Uterus (tissue), 3 donors: ENCODE measurements at regions not wholly inside any gene's neighbourhood (a gene's known extent, or its start where the extent isn't known, plus 50 kb on each side); places are given as distances from the start of the nearest gene placed in this dataset.

ENCODE experiments used
- DNase-seq, 2 donors: peaks; one replicate each; pipeline ENCODE4 v3.0.0-alpha.2; 2019 to 2020
- H3K27ac ChIP-seq, 2 donors: fragments of 200-600 bp; sonication (generic); 1 replicate in 1 of 2; 2 replicates in 1 of 2; pipeline ENCODE4 v1.5.1; 2016 to 2018
- H3K27me3 ChIP-seq, 2 donors: fragments of 200-600 bp; sonication (generic); one replicate each; pipeline ENCODE4 v1.5.1; 2018 to 2019; ENCODE audit warnings: control low read depth in 1 of 2
- H3K36me3 ChIP-seq, 2 donors: fragments of 200-600 bp; sonication (generic); one replicate each; pipeline ENCODE4 v1.5.1; 2019; ENCODE audit warnings: control low read depth in 1 of 2
- H3K4me1 ChIP-seq, 2 donors: fragments of 200-600 bp; sonication (generic); one replicate each; pipeline ENCODE4 v1.5.1; 2018 to 2019; ENCODE audit warnings: control low read depth in 1 of 2
- H3K4me3 ChIP-seq, 2 donors: fragments of 200-600 bp; sonication (generic); 1 replicate in 1 of 2; 2 replicates in 1 of 2; pipeline ENCODE4 v1.5.1; 2018 to 2019; ENCODE audit warnings: mild to moderate bottlenecking in 1 of 2
- H3K9me3 ChIP-seq, 2 donors: fragments of 200-600 bp; sonication (generic); one replicate each; pipeline ENCODE4 v1.5.1; 2019; ENCODE audit warnings: control low read depth in 1 of 2
- POLR2A ChIP-seq, 2 donors: fragments of 450-650 bp; IDR thresholded peaks; one replicate each; pipeline ENCODE4 v1.6.1; 2016; ENCODE audit warnings: antibody characterized with exemption in 2 of 2, mild to moderate bottlenecking in 1 of 2, moderate library complexity in 1 of 2
- intact Hi-C: fragments of 100-400 bp; cut with DNase I; formaldehyde crosslinking; loops from one replicate; pipeline ENCODE4 v1.15.1; 2023; ENCODE audit warnings: low total_unique reads
- TF ChIP-seq, protein P1 (sequence below), 4 experiments: fragments of 200-600 bp in 2 of 4; fragments of 450-650 bp in 2 of 4; sonication (generic) in 2 of 4; IDR thresholded peaks; one replicate each; pipeline ENCODE4 v1.5.1; 2016 to 2019; ENCODE audit warnings: antibody characterized with exemption in 4 of 4, mild to moderate bottlenecking in 2 of 4, moderate library complexity in 1 of 4
- donor health status: DM: yes; HTN: yes; CAD: no.

DNA sequence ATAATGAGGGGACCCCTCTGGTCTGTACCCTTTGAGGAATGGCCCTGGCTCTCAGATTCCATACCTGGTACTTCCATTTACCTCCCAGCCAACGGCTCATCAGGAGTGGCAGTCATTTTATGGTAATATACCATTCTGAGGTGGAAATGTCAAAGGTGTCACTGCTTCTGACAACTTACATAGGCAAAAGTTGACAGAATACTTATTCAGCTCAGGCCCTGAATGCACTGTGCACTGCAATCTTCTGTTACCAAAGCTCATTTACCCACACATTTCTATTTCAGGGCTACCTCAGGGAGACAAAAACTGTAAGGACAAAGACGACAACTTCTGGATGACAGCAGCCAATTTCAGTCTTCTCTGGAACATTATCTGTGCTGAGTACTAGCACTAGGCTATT lies 212.2 kb upstream of the TMEM260 start:
- Histone ChIP-seq H3K27ac (no peak overlapping the region), H3K36me3 (no peaks in the 10 kb centered on the region), H3K4me3 (no peak overlapping the region), H3K27me3 (no peaks in the 10 kb centered on the region), H3K4me1 (no peaks in the 10 kb centered on the region), H3K9me3 (no peaks in the 10 kb centered on the region)
- intact Hi-C loops: no loop called here
- no peak for TF ChIP-seq POLR2A (IDR thresholded peaks at IDR 0.05)
- DNase-seq: no peak

DNA sequence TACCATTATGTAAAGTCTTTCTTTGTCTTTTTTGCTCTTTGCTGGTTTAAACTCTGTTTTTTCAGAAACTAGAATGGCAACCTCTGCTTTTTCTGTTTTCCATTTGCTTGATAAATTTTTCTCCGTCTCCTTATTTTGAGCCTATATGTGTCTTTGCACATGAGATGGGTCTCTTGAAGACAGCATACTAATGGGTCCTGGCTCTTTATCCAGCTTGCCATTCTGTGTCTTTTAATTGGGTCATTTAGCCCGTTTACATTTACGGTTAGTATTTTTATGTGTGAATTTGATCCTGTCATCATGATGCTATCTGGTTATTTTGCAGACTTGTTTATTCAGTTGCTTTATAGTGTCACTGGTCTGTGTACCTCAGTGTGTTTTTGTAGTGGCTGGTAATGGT lies 207.9 kb upstream of the TMEM260 start:
- H3K4me3 ChIP-seq: no peak overlapping the region
- no peaks in the 10 kb centered on the region for H3K4me1 ChIP-seq
- H3K9me3 ChIP-seq: no peaks in the 10 kb centered on the region
- no peaks in the 10 kb centered on the region for H3K36me3 ChIP-seq
- intact Hi-C loops: no loop called here
- no peak overlapping the region for H3K27ac ChIP-seq
- no peaks in the 10 kb centered on the region for H3K27me3 ChIP-seq
- DNase-seq: no peak
- TF ChIP-seq, protein P1, sequence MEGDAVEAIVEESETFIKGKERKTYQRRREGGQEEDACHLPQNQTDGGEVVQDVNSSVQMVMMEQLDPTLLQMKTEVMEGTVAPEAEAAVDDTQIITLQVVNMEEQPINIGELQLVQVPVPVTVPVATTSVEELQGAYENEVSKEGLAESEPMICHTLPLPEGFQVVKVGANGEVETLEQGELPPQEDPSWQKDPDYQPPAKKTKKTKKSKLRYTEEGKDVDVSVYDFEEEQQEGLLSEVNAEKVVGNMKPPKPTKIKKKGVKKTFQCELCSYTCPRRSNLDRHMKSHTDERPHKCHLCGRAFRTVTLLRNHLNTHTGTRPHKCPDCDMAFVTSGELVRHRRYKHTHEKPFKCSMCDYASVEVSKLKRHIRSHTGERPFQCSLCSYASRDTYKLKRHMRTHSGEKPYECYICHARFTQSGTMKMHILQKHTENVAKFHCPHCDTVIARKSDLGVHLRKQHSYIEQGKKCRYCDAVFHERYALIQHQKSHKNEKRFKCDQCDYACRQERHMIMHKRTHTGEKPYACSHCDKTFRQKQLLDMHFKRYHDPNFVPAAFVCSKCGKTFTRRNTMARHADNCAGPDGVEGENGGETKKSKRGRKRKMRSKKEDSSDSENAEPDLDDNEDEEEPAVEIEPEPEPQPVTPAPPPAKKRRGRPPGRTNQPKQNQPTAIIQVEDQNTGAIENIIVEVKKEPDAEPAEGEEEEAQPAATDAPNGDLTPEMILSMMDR (IDR thresholded peaks at IDR 0.05): no peak
- TF ChIP-seq POLR2A (IDR thresholded peaks at IDR 0.05): no peak

DNA sequence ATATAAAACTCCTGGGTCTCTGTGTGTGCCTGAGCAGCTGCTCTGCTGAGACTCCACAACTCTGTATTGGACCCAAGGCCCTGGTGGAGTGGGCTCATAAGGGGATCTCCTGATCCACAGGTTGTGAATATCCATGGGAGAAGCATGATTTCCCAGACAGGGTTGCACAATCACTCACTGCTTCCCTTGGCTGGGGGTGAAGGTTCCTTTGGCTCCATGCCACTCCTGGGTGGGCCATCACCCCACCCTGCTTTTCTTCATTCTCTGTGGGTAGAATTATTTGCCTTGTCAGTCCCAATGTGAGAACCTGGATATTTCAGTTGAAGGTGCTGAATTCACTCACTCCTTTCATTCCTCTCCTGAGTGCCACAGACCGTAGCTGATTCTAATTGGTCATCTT lies 205.2 kb upstream of the TMEM260 start:
- intact Hi-C loops: no loop called here
- H3K9me3 ChIP-seq: no peaks in the 10 kb centered on the region
- H3K27me3 ChIP-seq: no peaks in the 10 kb centered on the region
- no peak overlapping the region for H3K27ac ChIP-seq
- H3K36me3 ChIP-seq: no peaks in the 10 kb centered on the region
- no peak for DNase-seq
- no peak overlapping the region for H3K4me3 ChIP-seq
- TF ChIP-seq, protein P1 (IDR thresholded peaks at IDR 0.05): no peak
- no peak for TF ChIP-seq POLR2A (IDR thresholded peaks at IDR 0.05)
- H3K4me1 ChIP-seq: no peaks in the 10 kb centered on the region

DNA sequence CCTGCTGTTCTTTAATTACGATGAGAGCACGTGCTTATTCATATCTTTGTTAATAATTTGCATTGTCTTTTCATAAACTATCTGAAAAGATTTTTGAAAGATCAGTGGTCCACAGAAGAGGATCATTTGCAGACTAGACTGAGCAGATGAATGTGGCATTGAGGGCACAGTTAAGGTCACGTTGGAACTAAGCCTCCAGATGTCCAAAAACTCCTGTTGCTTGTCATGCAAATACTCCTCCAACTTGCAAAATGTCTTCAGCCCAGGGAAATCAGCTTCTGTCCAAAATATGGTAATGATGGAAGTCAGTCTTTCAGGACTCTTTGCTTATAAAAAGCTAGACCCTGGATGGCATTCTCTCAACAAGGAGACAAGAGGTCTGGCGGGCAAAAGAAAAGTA lies 201.6 kb upstream of the TMEM260 start:
- Histone ChIP-seq H3K27me3 (no peaks in the 10 kb centered on the region), H3K27ac (no peak overlapping the region), H3K4me3 (no peak overlapping the region), H3K36me3 (no peaks in the 10 kb centered on the region), H3K4me1 (no peaks in the 10 kb centered on the region), H3K9me3 (peaks cover 0 to under 1% of the 10 kb centered on the region in 2 donors)
- no peak for DNase-seq
- intact Hi-C loops: no loop called here
- no peak for TF ChIP-seq POLR2A (IDR thresholded peaks at IDR 0.05)
- TF ChIP-seq, protein P1 (IDR thresholded peaks at IDR 0.05): no peak

DNA sequence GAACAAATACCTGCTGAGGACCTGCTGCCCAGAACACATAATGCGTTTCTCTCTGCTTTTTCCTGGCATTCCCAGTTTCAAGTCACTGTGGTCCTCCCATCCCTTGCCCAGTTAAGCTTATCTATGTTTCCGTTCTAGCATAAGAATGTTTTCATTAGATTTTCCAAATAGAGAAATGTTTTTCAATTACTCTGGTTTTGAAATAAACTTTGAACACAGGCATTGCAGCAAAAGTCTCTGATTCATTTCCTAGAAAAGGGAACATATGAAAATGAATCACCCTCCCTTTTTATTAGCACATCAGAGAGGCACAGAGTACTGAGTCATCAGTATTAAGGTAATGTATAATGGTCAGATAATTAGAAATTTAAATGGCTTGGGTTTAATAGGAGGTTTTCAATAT lies 201.1 kb upstream of the TMEM260 start:
- Histone ChIP-seq H3K27ac (no peak overlapping the region), H3K27me3 (no peaks in the 10 kb centered on the region), H3K9me3 (peaks cover 0 to 5% of the 10 kb centered on the region in 2 donors), H3K36me3 (no peaks in the 10 kb centered on the region), H3K4me3 (no peak overlapping the region), H3K4me1 (no peaks in the 10 kb centered on the region)
- intact Hi-C loops: no loop called here
- no peak for TF ChIP-seq POLR2A (IDR thresholded peaks at IDR 0.05)
- TF ChIP-seq, protein P1 (IDR thresholded peaks at IDR 0.05): no peak
- DNase-seq: no peak

DNA sequence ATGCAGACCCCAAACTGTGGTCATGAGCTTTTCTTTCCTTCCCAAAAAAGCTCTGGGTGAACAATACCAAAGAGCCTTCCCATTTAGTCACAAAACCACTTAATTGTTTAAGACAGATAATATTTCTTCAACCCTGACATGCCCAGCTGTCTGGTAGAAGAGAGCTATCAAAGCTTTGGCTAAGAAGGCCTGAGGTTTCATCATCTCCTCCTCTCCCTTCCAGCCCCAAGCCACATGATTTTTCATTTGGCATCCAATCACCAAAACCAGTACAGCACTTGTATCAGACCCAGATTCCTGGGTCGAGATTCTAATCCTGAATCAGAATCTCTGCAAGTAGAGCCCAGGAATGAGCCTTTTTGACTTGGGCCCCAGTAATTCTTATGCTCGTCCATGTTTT lies 199.6 kb upstream of the TMEM260 start:
- no peak for TF ChIP-seq POLR2A (IDR thresholded peaks at IDR 0.05)
- TF ChIP-seq, protein P1 (IDR thresholded peaks at IDR 0.05): no peak
- DNase-seq: no peak
- Histone ChIP-seq H3K36me3 (no peaks in the 10 kb centered on the region), H3K27me3 (no peaks in the 10 kb centered on the region), H3K9me3 (peaks cover 0 to 9% of the 10 kb centered on the region in 2 donors), H3K27ac (no peak overlapping the region), H3K4me3 (no peak overlapping the region), H3K4me1 (no peaks in the 10 kb centered on the region)
- intact Hi-C loops: no loop called here
